H9 (cell line): ENCODE measurements at regions not wholly inside any gene's neighbourhood (a gene's known extent, or its start where the extent isn't known, plus 50 kb on each side); places are given as distances from the start of the nearest gene placed in this dataset.

ENCODE experiments used
- DNase-seq: peaks from one replicate; pipeline ENCODE4 v3.0.0-alpha.2; 2017
- H2AFZ ChIP-seq: one replicate; pipeline ENCODE4 v1.6.1; 2013; ENCODE audit warnings: mild to moderate bottlenecking, low read length, control low read depth, moderate library complexity
- H2AK5ac ChIP-seq: 2 replicates; pipeline ENCODE4 v1.6.1; 2013; ENCODE audit warnings: low read length, control low read depth, mixed read lengths; ENCODE audit not compliant: insufficient read length
- H2BK120ac ChIP-seq: one replicate; pipeline ENCODE4 v1.6.1; 2013; ENCODE audit warnings: low read depth, mild to moderate bottlenecking, low read length, control low read depth, inconsistent platforms; ENCODE audit not compliant: poor library complexity, severe bottlenecking
- H2BK12ac ChIP-seq: 2 replicates; pipeline ENCODE4 v1.6.1; 2013; ENCODE audit warnings: low read length, control low read depth, mixed read lengths, low read depth; ENCODE audit not compliant: insufficient read length
- H2BK15ac ChIP-seq: 2 replicates; pipeline ENCODE4 v1.6.1; 2013; ENCODE audit warnings: low read depth, low read length, control low read depth
- H2BK20ac ChIP-seq: one replicate; pipeline ENCODE4 v1.6.1; 2013; ENCODE audit warnings: low read depth, mild to moderate bottlenecking, low read length, control low read depth, inconsistent platforms; ENCODE audit not compliant: poor library complexity, severe bottlenecking
- H2BK5ac ChIP-seq: 2 replicates; pipeline ENCODE4 v1.6.1; 2013; ENCODE audit warnings: low read length, control low read depth, mixed read lengths; ENCODE audit not compliant: insufficient read length
- H3K14ac ChIP-seq: 2 replicates; pipeline ENCODE4 v1.6.1; 2013; ENCODE audit warnings: low read length, control low read depth; ENCODE audit not compliant: insufficient read depth
- H3K18ac ChIP-seq: 2 replicates; pipeline ENCODE4 v1.6.1; 2013; ENCODE audit warnings: low read depth, mild to moderate bottlenecking, mixed read lengths, low read length, control low read depth; ENCODE audit not compliant: insufficient read length
- H3K23ac ChIP-seq: 2 replicates; pipeline ENCODE4 v1.6.1; 2013; ENCODE audit warnings: low read length, control low read depth, mixed read lengths, low read depth; ENCODE audit not compliant: insufficient read length
- H3K23me2 ChIP-seq: 2 replicates; pipeline ENCODE4 v1.6.1; 2013; ENCODE audit warnings: low read depth, mild to moderate bottlenecking, mixed read lengths, low read length, control low read depth; ENCODE audit not compliant: insufficient read length, poor library complexity, severe bottlenecking
- H3K27ac ChIP-seq: 2 replicates; pipeline ENCODE4 v1.5.1; 2013; ENCODE audit warnings: low read length, control low read depth, mixed read lengths, low read depth; ENCODE audit not compliant: insufficient read length
- H3K27me3 ChIP-seq: 2 replicates; pipeline ENCODE4 v1.6.1; 2013; ENCODE audit warnings: low read length, control low read depth, inconsistent platforms; ENCODE audit not compliant: insufficient read depth
- H3K4ac ChIP-seq: 2 replicates; pipeline ENCODE4 v1.6.1; 2013; ENCODE audit warnings: low read depth, mild to moderate bottlenecking, control low read depth, inconsistent platforms, low read length, moderate library complexity
- H3K4me1 ChIP-seq: 2 replicates; pipeline ENCODE4 v1.6.1; 2013; ENCODE audit warnings: low read length, control low read depth, inconsistent platforms; ENCODE audit not compliant: insufficient read depth
- H3K4me2 ChIP-seq: 2 replicates; pipeline ENCODE4 v1.6.1; 2013; ENCODE audit warnings: low read length, control low read depth, mixed read lengths; ENCODE audit not compliant: insufficient read length, insufficient read depth
- H3K56ac ChIP-seq: 2 replicates; pipeline ENCODE4 v1.6.1; 2013; ENCODE audit warnings: low read depth, mild to moderate bottlenecking, mixed read lengths, low read length, control low read depth; ENCODE audit not compliant: insufficient read length
- H3K79me1 ChIP-seq: 2 replicates; pipeline ENCODE4 v1.6.1; 2013; ENCODE audit warnings: low read depth, mild to moderate bottlenecking, moderate library complexity, low read length, control low read depth, inconsistent platforms; ENCODE audit not compliant: insufficient read depth, poor library complexity, severe bottlenecking
- H3K79me2 ChIP-seq: 2 replicates; pipeline ENCODE4 v1.6.1; 2013; ENCODE audit warnings: low read length, control low read depth, inconsistent platforms; ENCODE audit not compliant: insufficient read depth
- H3K9ac ChIP-seq: 2 replicates; pipeline ENCODE4 v1.6.1; 2013; ENCODE audit warnings: low read length, control low read depth, mixed read lengths; ENCODE audit not compliant: insufficient read length; ENCODE audit errors: extremely low read depth
- H3K9me3 ChIP-seq: one replicate; pipeline ENCODE4 v1.6.1; 2013; ENCODE audit warnings: low read depth, low read length, inconsistent platforms; ENCODE audit not compliant: control insufficient read depth
- H3T11ph ChIP-seq: one replicate; pipeline ENCODE4 v1.6.1; 2013; ENCODE audit warnings: mild to moderate bottlenecking, low read length, control low read depth, inconsistent platforms
- H4K20me1 ChIP-seq: one replicate; pipeline ENCODE4 v1.6.1; 2013; ENCODE audit not compliant: control insufficient read depth, insufficient read length, insufficient read depth
- H4K5ac ChIP-seq: 2 replicates; pipeline ENCODE4 v1.6.1; 2013; ENCODE audit warnings: low read depth, mild to moderate bottlenecking, mixed read lengths, low read length, control low read depth; ENCODE audit not compliant: insufficient read length
- H4K8ac ChIP-seq: replicated peaks from 2 replicates; pipeline ENCODE4 v1.6.1; 2013; ENCODE audit warnings: low read length, control low read depth, mixed read lengths, low read depth; ENCODE audit not compliant: insufficient read length
- H4K91ac ChIP-seq: 2 replicates; pipeline ENCODE4 v1.6.1; 2013; ENCODE audit warnings: low read depth, mild to moderate bottlenecking, moderate library complexity, mixed read lengths, low read length, control low read depth; ENCODE audit not compliant: insufficient read length
- H3K27ac Mint-ChIP-seq, 3 experiments: 2 replicates in 2 of 3; 3 replicates in 1 of 3; pipeline ENCODE4 v1.8.0; 2020 to 2021; ENCODE audit warnings: mixed read lengths in 3 of 3, mild to moderate bottlenecking in 1 of 3, moderate library complexity in 1 of 3
- H3K27me3 Mint-ChIP-seq: 2 replicates; pipeline ENCODE4 v1.8.0; 2021; ENCODE audit warnings: low read depth, mild to moderate bottlenecking, moderate library complexity, mixed read lengths
- H3K36me3 Mint-ChIP-seq, 3 experiments: 2 replicates in 2 of 3; 3 replicates in 1 of 3; pipeline ENCODE4 v1.8.0; 2020 to 2021; ENCODE audit warnings: low read depth in 3 of 3, mixed read lengths in 3 of 3; ENCODE audit not compliant: insufficient read depth in 1 of 3
- H3K4me1 Mint-ChIP-seq, 2 experiments: 2 replicates each; pipeline ENCODE4 v1.8.0; 2020; ENCODE audit warnings: mixed read lengths in 2 of 2
- H3K4me3 Mint-ChIP-seq, 2 experiments: 2 replicates in 1 of 2; 3 replicates in 1 of 2; pipeline ENCODE4 v1.8.0; 2020 to 2021; ENCODE audit warnings: mild to moderate bottlenecking in 2 of 2, mixed read lengths in 2 of 2, moderate library complexity in 1 of 2
- H3K9me3 Mint-ChIP-seq, 2 experiments: 2 replicates in 1 of 2; 3 replicates in 1 of 2; pipeline ENCODE4 v1.8.0; 2020; ENCODE audit warnings: mild to moderate bottlenecking in 2 of 2, mixed read lengths in 2 of 2, moderate library complexity in 1 of 2
- CTCF ChIP-seq: fragments of 200-600 bp; sonication (generic); conservative IDR thresholded peaks from 3 replicates; pipeline ENCODE4 v1.8.0; 2021; ENCODE audit warnings: antibody characterized with exemption, mild to moderate bottlenecking
- WGBS: extraction: QIAGEN DNeasy Blood & Tissue Kit; methylation state at CpG from one replicate; pipeline ENCODE4 v1.1.7; 2013; ENCODE audit warnings: missing lambda C conversion rate, low lambda C conversion rate, mixed read lengths; ENCODE audit not compliant: insufficient read length; ENCODE audit errors: extremely low coverage; 5-methylcytosine and 5-hydroxymethylcytosine counted together

- no peaks in the 10 kb centered on the region for H3K36me3 Mint-ChIP-seq
These were observed 207.7 kb upstream of the COL3A1 start for GRCh38 chr2:188766471-188766856.

More at GRCh38 chr2:188766471-188766856, 207.7 kb upstream of the COL3A1 start:
- Mint-ChIP-seq H3K27me3 (no peaks in the 10 kb centered on the region), H3K4me3 (no peak overlapping the region), H3K9me3 (no peaks in the 10 kb centered on the region), H3K4me1 (no peaks in the 10 kb centered on the region), H3K27ac (no peak overlapping the region)
- Histone ChIP-seq H2AFZ (no peak overlapping the region), H3K14ac (no peak overlapping the region), H3K27ac (no peak overlapping the region), H3K9ac (no peak overlapping the region), H3K79me1 (no peaks in the 10 kb centered on the region), H4K91ac (no peak overlapping the region), H2BK5ac (no peak overlapping the region), H2BK15ac (no peak overlapping the region), H2AK5ac (no peak overlapping the region), H3K23me2 (no peaks in the 10 kb centered on the region), H3K4ac (no peak overlapping the region), H3K4me2 (no peak overlapping the region), H2BK20ac (no peak overlapping the region), H2BK120ac (no peak overlapping the region), H3K27me3 (no peaks in the 10 kb centered on the region), H3K79me2 (no peaks in the 10 kb centered on the region), H3K23ac (no peak overlapping the region), H4K20me1 (no peaks in the 10 kb centered on the region), H3K9me3 (no peaks in the 10 kb centered on the region), H3T11ph (no peak overlapping the region), H4K5ac (no peak overlapping the region), H3K18ac (no peak overlapping the region), H3K4me1 (no peaks in the 10 kb centered on the region), H3K56ac (no peak overlapping the region), H2BK12ac (no peak overlapping the region), H4K8ac (no peak overlapping the region)
- DNase-seq = no peak
- WGBS = no CpG with 5 or more reads among the region's 3 CpGs
- no peak for TF ChIP-seq CTCF
